HG02763 (cell line): ENCODE measurements at regions not wholly inside any gene's neighbourhood (a gene's known extent, or its start where the extent isn't known, plus 50 kb on each side); places are given as distances from the start of the nearest gene placed in this dataset.

Experiments used
- ATAC-seq: cut with Tn5 transposase; IDR thresholded peaks from one replicate; pipeline ENCODE4 v1.9.1; 2021; ENCODE audit warnings: mild to moderate bottlenecking, moderate library complexity; ENCODE audit not compliant: unreplicated experiment

- ATAC-seq: no peak
Observed at GRCh38 chr7:9945131-9945530, 1028.5 kb upstream of the PHF14 start.

- no peak for ATAC-seq
Observed at GRCh38 chr7:9945857-9946256, 1027.8 kb upstream of the PHF14 start.

GRCh38 chr7:9955138-9955537 is 1018.5 kb upstream of the PHF14 start:
- no peak for ATAC-seq

GRCh38 chr7:9958486-9958885 is 1015.2 kb upstream of the PHF14 start:
- no peak for ATAC-seq

- ATAC-seq: no peak
Observed at GRCh38 chr7:9960460-9960859, 1013.2 kb upstream of the PHF14 start.

- ATAC-seq: no peak
Observed at GRCh38 chr7:9961161-9961922, 1012.3 kb upstream of the PHF14 start.

GRCh38 chr7:9962742-9963141 is 1010.9 kb upstream of the PHF14 start:
- no peak for ATAC-seq

- ATAC-seq: no peak
Observed at GRCh38 chr7:9978106-9979064, 995.3 kb upstream of the PHF14 start.

- no peak for ATAC-seq
Observed at GRCh38 chr7:9981742-9982349, 991.8 kb upstream of the PHF14 start.

- no peak for ATAC-seq
Observed at GRCh38 chr7:9983048-9983447, 990.6 kb upstream of the PHF14 start.

- no peak for ATAC-seq
Observed at GRCh38 chr7:10015687-10016086, 958.0 kb upstream of the PHF14 start.

- ATAC-seq: no peak
Observed at GRCh38 chr7:10022480-10022879, 951.2 kb upstream of the PHF14 start.

- ATAC-seq: no peak
Observed at GRCh38 chr7:10022957-10023356, 950.7 kb upstream of the PHF14 start.

- no peak for ATAC-seq
Observed at GRCh38 chr7:10034843-10035556, 938.7 kb upstream of the PHF14 start.

- ATAC-seq: no peak
Observed at GRCh38 chr7:10036693-10037092, 937.0 kb upstream of the PHF14 start.

GRCh38 chr7:10038351-10038750 is 935.3 kb upstream of the PHF14 start:
- no peak for ATAC-seq

- ATAC-seq: no peak
Observed at GRCh38 chr7:10040674-10041073, 933.0 kb upstream of the PHF14 start.

- no peak for ATAC-seq
Observed at GRCh38 chr7:10070899-10071298, 902.8 kb upstream of the PHF14 start.

GRCh38 chr7:10075866-10076265 is 897.8 kb upstream of the PHF14 start:
- ATAC-seq: no peak

GRCh38 chr7:10076660-10077300 is 896.9 kb upstream of the PHF14 start:
- no peak for ATAC-seq
